Smooth muscle cell of the brain vasculature (primary cell): ENCODE measurements at regions not wholly inside any gene's neighbourhood (a gene's known extent, or its start where the extent isn't known, plus 50 kb on each side); places are given as distances from the start of the nearest gene placed in this dataset.

Source experiments
- DNase-seq: peaks from one replicate; pipeline ENCODE4 v3.0.0-alpha.2; 2012; ENCODE audit warnings: low read depth, low spot score

DNA sequence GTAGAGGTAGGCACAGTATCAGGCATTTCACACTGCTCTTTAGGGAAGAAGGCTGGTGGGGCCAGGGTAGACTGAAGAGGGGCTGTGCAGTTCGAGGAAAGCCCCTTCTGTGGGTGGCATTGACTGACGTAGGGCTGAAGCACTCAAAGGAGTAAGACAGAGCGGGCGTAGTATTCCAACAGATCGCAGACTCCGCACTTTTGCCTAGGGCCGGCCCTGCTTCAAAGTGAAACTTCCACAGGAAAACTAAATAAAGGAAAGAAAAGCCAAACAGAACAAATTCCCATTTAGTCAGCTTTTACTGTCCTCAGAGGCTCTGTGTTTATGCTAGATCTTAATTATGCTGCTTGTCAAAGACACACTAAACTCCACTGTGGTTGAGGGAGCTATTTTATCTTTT, 493.0 kb upstream of the WWC1 start:
- no peak for DNase-seq

GRCh38 chr5:167800427-167800826, 491.0 kb upstream of the WWC1 start:
- DNase-seq, result no peak

DNA sequence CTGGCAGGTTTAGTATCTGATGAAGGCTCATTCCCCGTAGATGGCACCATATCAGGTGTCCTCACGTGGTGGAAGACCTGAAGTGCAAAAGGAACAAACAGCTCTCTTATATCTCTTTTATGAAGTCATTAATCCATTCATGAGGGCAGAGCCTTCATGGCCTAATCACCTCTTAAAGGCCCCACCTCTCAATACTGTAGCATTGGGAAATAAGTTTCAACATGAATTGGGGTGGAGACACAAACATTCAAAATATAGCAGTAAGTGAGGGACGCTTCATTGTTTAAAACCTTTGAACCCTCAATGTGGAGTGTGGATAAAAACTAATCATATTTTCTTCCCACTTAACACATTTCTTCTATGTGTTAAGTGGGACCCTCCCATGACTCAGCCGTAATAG, 489.4 kb upstream of the WWC1 start:
- DNase-seq, result no peak

- DNase-seq, result no peak
Observed at GRCh38 chr5:167802755-167803431, 488.6 kb upstream of the WWC1 start.

DNA sequence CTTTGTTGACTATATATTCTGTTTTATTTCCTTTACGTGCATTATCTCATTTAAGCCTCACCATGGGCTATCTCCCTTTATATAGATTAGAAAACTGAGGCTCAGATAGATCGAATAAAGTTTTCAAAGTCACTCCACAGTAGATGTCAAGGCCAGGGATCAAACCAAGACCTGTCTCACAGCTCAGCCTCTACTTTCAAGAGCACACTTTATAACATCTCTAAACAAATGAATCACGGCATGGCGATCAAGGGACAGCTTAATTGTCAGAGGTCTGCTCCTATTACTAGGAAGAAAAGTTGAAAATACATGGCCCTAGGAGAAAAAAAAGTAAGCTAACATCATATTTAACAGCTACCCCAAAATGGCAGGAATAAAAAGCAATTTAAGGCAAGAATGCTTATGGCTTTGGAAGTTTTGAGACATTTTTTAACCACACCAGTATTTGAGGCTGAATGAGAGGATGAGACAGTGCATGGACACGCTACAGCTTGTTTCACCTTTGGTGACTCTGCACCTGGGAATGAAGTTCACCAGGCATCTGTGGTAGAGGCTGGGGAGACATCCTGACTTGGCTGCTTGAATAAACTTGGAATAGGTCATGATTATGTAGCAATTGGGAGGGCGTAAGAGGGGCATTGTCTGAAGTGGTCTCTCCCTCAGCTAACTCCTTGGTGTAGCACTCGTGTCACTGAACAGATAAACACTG, 486.8 kb upstream of the WWC1 start:
- no peak for DNase-seq

GRCh38 chr5:167810573-167810972, 480.9 kb upstream of the WWC1 start:
- no peak for DNase-seq

DNA sequence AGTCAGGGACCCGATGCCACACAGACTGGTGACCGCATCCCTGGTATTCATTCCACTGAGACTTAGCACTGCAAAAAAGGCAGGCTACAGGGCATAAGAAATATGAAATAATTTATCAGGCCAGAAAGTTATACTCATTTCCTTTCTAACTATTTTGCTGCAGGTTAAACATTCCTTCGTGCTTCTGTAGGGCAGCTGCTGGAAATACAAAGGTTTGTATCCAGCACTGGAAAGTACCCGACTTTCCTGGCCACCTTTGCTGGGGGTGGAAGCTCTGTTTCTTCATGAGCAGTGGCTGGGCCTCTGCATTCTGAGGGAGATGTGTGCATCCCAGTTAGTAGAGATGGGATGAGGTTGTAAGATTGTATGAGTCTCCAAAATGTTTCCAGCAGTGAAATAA, 478.6 kb upstream of the WWC1 start:
- DNase-seq, result no peak

- DNase-seq, result no peak
Observed at GRCh38 chr5:167813389-167813788, 478.1 kb upstream of the WWC1 start.

DNA sequence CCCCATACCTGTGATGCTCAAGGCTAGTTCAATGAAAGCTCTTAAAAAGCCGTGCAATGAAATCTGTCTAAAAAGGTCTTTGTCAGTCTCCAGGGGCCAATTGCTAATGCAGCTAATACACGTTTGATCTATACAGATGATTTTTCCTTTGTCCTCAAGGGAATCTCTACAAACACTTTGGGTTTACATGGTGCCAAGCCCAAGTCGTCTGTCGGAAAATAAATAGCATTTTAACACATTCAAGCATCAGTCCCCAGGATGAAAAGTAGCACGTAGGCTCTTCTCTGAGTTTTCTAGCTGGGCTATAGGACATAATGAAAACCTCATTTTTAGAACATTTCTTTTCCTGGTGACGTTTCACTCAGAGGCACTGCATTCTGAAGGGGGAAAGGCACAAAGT, 477.4 kb upstream of the WWC1 start:
- no peak for DNase-seq

DNA sequence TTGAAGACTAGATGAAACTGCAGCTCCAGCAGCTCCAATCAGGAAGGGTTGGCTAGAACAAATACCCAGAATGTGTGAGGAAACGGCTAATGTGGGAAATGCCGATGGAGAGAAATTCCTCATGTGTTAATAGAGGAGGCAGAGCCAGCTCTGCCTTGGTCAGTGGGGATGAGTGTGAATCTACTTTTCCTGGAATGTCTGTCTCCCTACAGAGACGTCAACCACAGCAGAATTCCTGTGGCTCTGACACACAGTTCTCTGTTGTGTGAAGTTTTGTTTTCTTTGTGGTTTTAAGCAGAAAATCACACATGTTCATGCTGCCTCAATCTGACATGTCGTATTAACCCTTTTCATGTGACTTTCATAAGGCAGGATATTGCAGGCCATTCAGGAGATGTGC, 476.6 kb upstream of the WWC1 start:
- DNase-seq, result peak; percentile 82

- DNase-seq, result no peak
Observed at GRCh38 chr5:167816354-167816753, 475.1 kb upstream of the WWC1 start.

- no peak for DNase-seq
Observed at GRCh38 chr5:167816864-167817263, 474.6 kb upstream of the WWC1 start.

DNA sequence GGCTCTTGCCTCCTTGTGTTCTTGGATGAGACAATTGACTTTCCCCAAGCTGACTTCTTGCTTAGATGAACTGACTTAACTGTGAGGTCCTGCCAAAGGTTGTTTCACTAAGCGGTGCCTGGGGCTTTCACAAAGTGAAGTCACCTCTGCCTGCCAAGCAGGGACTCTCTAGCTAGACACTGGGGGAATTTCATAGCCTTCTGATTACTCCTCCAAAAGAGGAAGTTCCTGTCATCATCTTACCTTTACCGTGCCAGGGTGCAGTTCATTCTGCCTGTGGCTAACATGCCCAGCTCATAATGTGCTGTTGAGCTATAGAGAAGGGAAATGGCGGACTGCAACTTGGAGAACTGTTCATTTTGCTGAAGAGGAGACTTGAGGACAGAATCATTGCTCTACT, 472.0 kb upstream of the WWC1 start:
- DNase-seq, result no peak

- DNase-seq, result no peak
Observed at GRCh38 chr5:167820101-167820990, 471.1 kb upstream of the WWC1 start.

GRCh38 chr5:167821151-167821550, 470.3 kb upstream of the WWC1 start:
- DNase-seq, result no peak

GRCh38 chr5:167821669-167822068, 469.8 kb upstream of the WWC1 start:
- DNase-seq, result no peak

GRCh38 chr5:167822241-167822640, 469.2 kb upstream of the WWC1 start:
- DNase-seq, result no peak

DNA sequence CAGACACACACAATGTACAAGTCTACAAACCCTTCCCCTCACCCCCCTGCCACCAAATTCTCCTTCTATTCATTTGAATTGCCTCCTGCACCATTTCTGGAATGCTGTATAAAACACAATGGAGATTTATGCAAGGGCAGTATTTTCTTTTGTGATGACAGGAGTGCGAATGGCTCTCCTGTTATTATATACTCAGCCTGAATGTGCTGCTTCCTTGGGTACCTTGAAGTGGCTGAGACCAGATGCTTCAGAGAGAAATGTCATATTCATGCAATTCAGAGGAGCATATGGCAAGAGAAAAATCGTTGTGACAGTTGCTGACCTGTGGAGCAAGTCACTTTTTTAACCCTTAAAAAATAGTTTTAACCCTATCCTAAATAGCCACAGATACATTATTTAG, 468.0 kb upstream of the WWC1 start:
- DNase-seq, result no peak

DNA sequence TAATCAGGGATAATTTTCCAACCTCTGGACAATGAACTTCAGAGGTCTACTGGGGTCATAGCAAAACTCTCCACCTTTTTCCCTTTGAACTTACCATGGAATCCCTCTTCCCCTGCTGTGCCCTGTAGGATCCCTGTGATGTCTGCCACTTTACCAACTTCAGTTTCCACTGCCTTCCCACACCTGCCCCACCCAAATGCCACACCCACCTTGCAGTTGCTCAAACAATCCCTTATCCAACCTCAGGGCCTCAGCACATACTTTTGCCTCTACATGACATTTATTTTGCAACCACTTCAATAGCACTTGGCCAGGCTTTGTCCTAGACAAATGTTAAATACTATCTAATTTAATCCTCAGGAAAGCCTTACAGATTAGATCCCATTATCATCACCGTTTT, 463.7 kb upstream of the WWC1 start:
- DNase-seq, result no peak

- no peak for DNase-seq
Observed at GRCh38 chr5:167831754-167832504, 459.5 kb upstream of the WWC1 start.

DNA sequence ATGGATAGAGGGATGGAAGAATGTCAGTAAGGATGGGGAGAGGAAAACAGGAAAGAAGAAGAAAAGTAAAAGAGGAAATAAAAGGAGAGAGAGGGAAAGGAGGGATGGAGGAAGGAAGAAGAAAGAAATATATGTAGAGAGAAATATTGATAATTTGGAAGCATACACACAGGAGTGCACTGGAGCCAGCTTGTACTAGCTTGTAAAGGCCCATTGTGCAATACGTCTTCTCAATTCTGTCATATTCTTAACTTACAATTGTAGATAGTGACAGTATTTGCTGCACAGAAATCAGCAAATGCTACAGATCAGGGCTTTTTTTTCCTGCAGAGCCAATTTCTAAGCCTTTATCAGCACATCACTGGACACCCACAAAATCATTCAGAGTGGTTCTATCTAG, 458.8 kb upstream of the WWC1 start:
- no peak for DNase-seq

DNA sequence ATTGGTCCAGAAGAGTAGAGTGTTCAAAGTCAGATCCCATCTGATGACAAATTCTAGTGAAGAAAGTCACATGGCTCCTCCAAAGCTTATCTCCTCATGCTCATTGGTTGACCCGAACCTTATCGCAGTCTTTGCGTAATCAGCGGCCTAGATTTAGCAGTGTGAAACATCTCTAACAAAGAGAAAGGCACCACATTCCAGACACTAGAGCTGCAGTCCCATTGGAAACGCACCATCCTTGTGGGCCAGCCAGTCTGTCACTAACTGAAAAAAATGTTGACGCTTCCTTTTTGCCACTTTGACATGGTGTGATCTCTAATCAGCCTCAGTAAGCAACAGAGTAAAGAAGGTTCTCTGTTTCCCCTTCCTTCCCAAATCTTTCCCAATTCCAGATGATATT, 458.0 kb upstream of the WWC1 start:
- no peak for DNase-seq
